PC-9 (cell line): ENCODE measurements at regions not wholly inside any gene's neighbourhood (a gene's known extent, or its start where the extent isn't known, plus 50 kb on each side); places are given as distances from the start of the nearest gene placed in this dataset.
"Not testable (repeated sequence)": the region's sequence is repeated elsewhere in the genome, so short reads cannot be mapped to it uniquely, and the experiment has no call there.

Source experiments
- EZH2 ChIP-seq: fragments of 200-600 bp; sonication (generic); IDR thresholded peaks from 2 replicates; pipeline ENCODE4 v1.8.0; 2017; ENCODE audit warnings: antibody characterized with exemption, low read depth
- TF ChIP-seq, protein P1 (sequence below): fragments of 200-600 bp; sonication (generic); conservative IDR thresholded peaks from 2 replicates; pipeline ENCODE4 v1.6.1; 2017; ENCODE audit warnings: mixed run types, antibody characterized with exemption, mild to moderate bottlenecking, moderate library complexity

GRCh38 chr1:80539298-80539697 is 1261.4 kb upstream of the ADGRL2 start:
- TF ChIP-seq, protein P1, sequence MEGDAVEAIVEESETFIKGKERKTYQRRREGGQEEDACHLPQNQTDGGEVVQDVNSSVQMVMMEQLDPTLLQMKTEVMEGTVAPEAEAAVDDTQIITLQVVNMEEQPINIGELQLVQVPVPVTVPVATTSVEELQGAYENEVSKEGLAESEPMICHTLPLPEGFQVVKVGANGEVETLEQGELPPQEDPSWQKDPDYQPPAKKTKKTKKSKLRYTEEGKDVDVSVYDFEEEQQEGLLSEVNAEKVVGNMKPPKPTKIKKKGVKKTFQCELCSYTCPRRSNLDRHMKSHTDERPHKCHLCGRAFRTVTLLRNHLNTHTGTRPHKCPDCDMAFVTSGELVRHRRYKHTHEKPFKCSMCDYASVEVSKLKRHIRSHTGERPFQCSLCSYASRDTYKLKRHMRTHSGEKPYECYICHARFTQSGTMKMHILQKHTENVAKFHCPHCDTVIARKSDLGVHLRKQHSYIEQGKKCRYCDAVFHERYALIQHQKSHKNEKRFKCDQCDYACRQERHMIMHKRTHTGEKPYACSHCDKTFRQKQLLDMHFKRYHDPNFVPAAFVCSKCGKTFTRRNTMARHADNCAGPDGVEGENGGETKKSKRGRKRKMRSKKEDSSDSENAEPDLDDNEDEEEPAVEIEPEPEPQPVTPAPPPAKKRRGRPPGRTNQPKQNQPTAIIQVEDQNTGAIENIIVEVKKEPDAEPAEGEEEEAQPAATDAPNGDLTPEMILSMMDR = not testable (repeated sequence)
- TF ChIP-seq EZH2 = not testable (repeated sequence)
